GM21367 (cell line): ENCODE measurements at regions not wholly inside any gene's neighbourhood (a gene's known extent, or its start where the extent isn't known, plus 50 kb on each side); places are given as distances from the start of the nearest gene placed in this dataset.

Experiments used
- ATAC-seq: cut with Tn5 transposase; IDR thresholded peaks from one replicate; pipeline ENCODE4 v1.9.1; 2021; ENCODE audit not compliant: unreplicated experiment

- ATAC-seq = no peak
Measured at GRCh38 chr1:65090406-65090805, 57.6 kb upstream of the AK4 start.

GRCh38 chr1:65092691-65093090 lies 55.3 kb upstream of the AK4 start:
- no peak for ATAC-seq

GRCh38 chr1:65097076-65097475 lies 50.9 kb upstream of the AK4 start:
- ATAC-seq = no peak
